ENCODE measurements at regions not wholly inside any gene's neighbourhood (a gene's known extent, or its start where the extent isn't known, plus 50 kb on each side); places are given as distances from the start of the nearest gene placed in this dataset.

GRCh38 chr2:41483982-41484857 is 563.6 kb upstream of the PKDCC start:
- DNase-seq (ENCODE audit: low read depth in 2 of 2) = no peak

- no peak for DNase-seq (ENCODE audit: low read depth in 2 of 2)
Observed at GRCh38 chr2:41484858-41485234, 563.0 kb upstream of the PKDCC start.

- DNase-seq (ENCODE audit: low read depth in 2 of 2) = no peak
Observed at GRCh38 chr2:41486948-41487347, 560.9 kb upstream of the PKDCC start.

GRCh38 chr2:41488888-41489287 is 558.9 kb upstream of the PKDCC start:
- DNase-seq (ENCODE audit: low read depth in 2 of 2) = no peak

- DNase-seq (ENCODE audit: low read depth in 2 of 2) = no peak
Observed at GRCh38 chr2:41489638-41490037, 558.2 kb upstream of the PKDCC start.

GRCh38 chr2:41495050-41495449 is 552.8 kb upstream of the PKDCC start:
- DNase-seq (ENCODE audit: low read depth in 2 of 2) = no peak

- DNase-seq (ENCODE audit: low read depth in 2 of 2) = no peak
Observed at GRCh38 chr2:41496908-41497307, 550.9 kb upstream of the PKDCC start.

GRCh38 chr2:41498781-41499180 is 549.0 kb upstream of the PKDCC start:
- no peak for DNase-seq (ENCODE audit: low read depth in 2 of 2)

- no peak for DNase-seq (ENCODE audit: low read depth in 2 of 2)
Observed at GRCh38 chr2:41500895-41501294, 546.9 kb upstream of the PKDCC start.

- no peak for DNase-seq (ENCODE audit: low read depth in 2 of 2)
Observed at GRCh38 chr2:41502752-41503151, 545.1 kb upstream of the PKDCC start.

GRCh38 chr2:41504532-41504931 is 543.3 kb upstream of the PKDCC start:
- no peak for DNase-seq (ENCODE audit: low read depth in 2 of 2)

- no peak for DNase-seq (ENCODE audit: low read depth in 2 of 2)
Observed at GRCh38 chr2:41510108-41510507, 537.7 kb upstream of the PKDCC start.

GRCh38 chr2:41521211-41521610 is 526.6 kb upstream of the PKDCC start:
- no peak for DNase-seq (ENCODE audit: low read depth in 2 of 2)

- DNase-seq (ENCODE audit: low read depth in 2 of 2) = no peak
Observed at GRCh38 chr2:41527525-41528323, 520.1 kb upstream of the PKDCC start.

GRCh38 chr2:41535575-41535974 is 512.2 kb upstream of the PKDCC start:
- no peak for DNase-seq (ENCODE audit: low read depth in 2 of 2)

GRCh38 chr2:41540272-41540998 is 507.4 kb upstream of the PKDCC start:
- no peak for DNase-seq (ENCODE audit: low read depth in 2 of 2)

GRCh38 chr2:41543726-41544125 is 504.1 kb upstream of the PKDCC start:
- no peak for DNase-seq (ENCODE audit: low read depth in 2 of 2)

- DNase-seq (ENCODE audit: low read depth in 2 of 2) = no peak
Observed at GRCh38 chr2:41544709-41545108, 503.1 kb upstream of the PKDCC start.

GRCh38 chr2:41546031-41546430 is 501.8 kb upstream of the PKDCC start:
- DNase-seq (ENCODE audit: low read depth in 2 of 2) = no peak

GRCh38 chr2:41568648-41569047 is 479.2 kb upstream of the PKDCC start:
- DNase-seq (ENCODE audit: low read depth in 2 of 2) = no peak

- no peak for DNase-seq (ENCODE audit: low read depth in 2 of 2)
Observed at GRCh38 chr2:41572154-41572553, 475.7 kb upstream of the PKDCC start.

GRCh38 chr2:41576423-41576822 is 471.4 kb upstream of the PKDCC start:
- DNase-seq (ENCODE audit: low read depth in 2 of 2) = no peak
